Uterus (tissue), 2 donors: ENCODE measurements at regions not wholly inside any gene's neighbourhood (a gene's known extent, or its start where the extent isn't known, plus 50 kb on each side); places are given as distances from the start of the nearest gene placed in this dataset.

Source experiments
- POLR2A ChIP-seq, 2 donors: fragments of 450-650 bp; IDR thresholded peaks; one replicate each; pipeline ENCODE4 v1.6.1; 2016; ENCODE audit warnings: antibody characterized with exemption in 2 of 2, mild to moderate bottlenecking in 1 of 2, moderate library complexity in 1 of 2
- TF ChIP-seq, protein P1 (sequence below), 4 experiments: fragments of 200-600 bp in 2 of 4; fragments of 450-650 bp in 2 of 4; sonication (generic) in 2 of 4; IDR thresholded peaks; one replicate each; pipeline ENCODE4 v1.5.1; 2016 to 2019; ENCODE audit warnings: antibody characterized with exemption in 4 of 4, mild to moderate bottlenecking in 2 of 4, moderate library complexity in 1 of 4

DNA sequence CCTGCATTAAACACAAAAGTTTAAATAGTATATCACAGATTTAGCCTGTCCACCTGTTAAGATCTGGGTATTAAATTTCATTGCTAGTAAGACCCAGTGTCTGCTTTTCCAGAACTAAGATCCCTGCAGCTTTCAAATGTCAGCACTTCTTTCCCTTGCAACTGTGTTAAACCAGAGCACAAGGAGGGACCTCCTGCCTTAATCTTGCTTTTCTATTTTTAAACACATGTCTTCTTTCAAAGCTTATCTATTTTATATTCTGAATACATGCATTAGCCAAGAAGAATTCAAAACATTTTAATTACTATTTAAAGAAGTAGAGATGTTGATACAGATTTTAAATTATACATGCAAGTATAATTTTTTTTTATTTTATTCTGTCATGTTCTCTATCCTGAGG, 315.1 kb downstream of the ARPP21 start:
- TF ChIP-seq, protein P1, sequence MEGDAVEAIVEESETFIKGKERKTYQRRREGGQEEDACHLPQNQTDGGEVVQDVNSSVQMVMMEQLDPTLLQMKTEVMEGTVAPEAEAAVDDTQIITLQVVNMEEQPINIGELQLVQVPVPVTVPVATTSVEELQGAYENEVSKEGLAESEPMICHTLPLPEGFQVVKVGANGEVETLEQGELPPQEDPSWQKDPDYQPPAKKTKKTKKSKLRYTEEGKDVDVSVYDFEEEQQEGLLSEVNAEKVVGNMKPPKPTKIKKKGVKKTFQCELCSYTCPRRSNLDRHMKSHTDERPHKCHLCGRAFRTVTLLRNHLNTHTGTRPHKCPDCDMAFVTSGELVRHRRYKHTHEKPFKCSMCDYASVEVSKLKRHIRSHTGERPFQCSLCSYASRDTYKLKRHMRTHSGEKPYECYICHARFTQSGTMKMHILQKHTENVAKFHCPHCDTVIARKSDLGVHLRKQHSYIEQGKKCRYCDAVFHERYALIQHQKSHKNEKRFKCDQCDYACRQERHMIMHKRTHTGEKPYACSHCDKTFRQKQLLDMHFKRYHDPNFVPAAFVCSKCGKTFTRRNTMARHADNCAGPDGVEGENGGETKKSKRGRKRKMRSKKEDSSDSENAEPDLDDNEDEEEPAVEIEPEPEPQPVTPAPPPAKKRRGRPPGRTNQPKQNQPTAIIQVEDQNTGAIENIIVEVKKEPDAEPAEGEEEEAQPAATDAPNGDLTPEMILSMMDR (IDR thresholded peaks at IDR 0.05) = no peak
- TF ChIP-seq POLR2A (IDR thresholded peaks at IDR 0.05) = no peak
